OCI-LY3 (cell line): ENCODE measurements at regions not wholly inside any gene's neighbourhood (a gene's known extent, or its start where the extent isn't known, plus 50 kb on each side); places are given as distances from the start of the nearest gene placed in this dataset.

ENCODE experiments used
- H2AFZ ChIP-seq: fragments of 200-600, 300-600 bp; shearing (Covaris generic); 2 replicates; pipeline ENCODE4 v1.6.0; 2014; ENCODE audit warnings: antibody characterized with exemption, low read depth, low read length
- H3K27ac ChIP-seq: fragments of 200-600, 300-600 bp; sonication (generic); 2 replicates; pipeline ENCODE4 v1.5.1; 2014; ENCODE audit warnings: mild to moderate bottlenecking, low read length, moderate library complexity, mixed read lengths
- H3K27me3 ChIP-seq: fragments of 200-600, 300-600 bp; sonication (generic); 2 replicates; pipeline ENCODE4 v1.6.1; 2014; ENCODE audit warnings: low read depth, low read length, mixed read lengths
- H3K36me3 ChIP-seq: fragments of 200-600, 300-600 bp; sonication (generic); replicated peaks from 2 replicates; pipeline ENCODE3; 2014; ENCODE audit warnings: low read depth, low read length, mixed read lengths
- H3K4me1 ChIP-seq: fragments of 300-600, 200-600 bp; sonication (generic); 2 replicates; pipeline ENCODE4 v1.6.1; 2014; ENCODE audit warnings: low read length, mixed read lengths
- H3K4me2 ChIP-seq: fragments of 200-600, 300-600 bp; sonication (generic); 2 replicates; pipeline ENCODE4 v1.6.1; 2014; ENCODE audit warnings: low read length, mixed read lengths
- H3K4me3 ChIP-seq: fragments of 300-600, 200-600 bp; sonication (generic); 2 replicates; pipeline ENCODE4 v1.5.1; 2014; ENCODE audit warnings: antibody characterized with exemption, mild to moderate bottlenecking, low read length, moderate library complexity
- H3K79me2 ChIP-seq: fragments of 300-600, 200-600 bp; shearing (Covaris generic); 2 replicates; pipeline ENCODE4 v1.6.1; 2014; ENCODE audit warnings: mild to moderate bottlenecking, low read length, mixed read lengths
- H3K9ac ChIP-seq: fragments of 300-600, 200-600 bp; shearing (Covaris generic); 2 replicates; pipeline ENCODE4 v1.6.0; 2014; ENCODE audit warnings: mild to moderate bottlenecking, low read length, moderate library complexity
- H3K9me3 ChIP-seq: fragments of 200-600, 300-600 bp; shearing (Covaris generic); 2 replicates; pipeline ENCODE4 v1.6.1; 2014; ENCODE audit warnings: low read length, mixed read lengths; ENCODE audit not compliant: insufficient read depth
- H4K20me1 ChIP-seq: fragments of 200-600, 300-600 bp; sonication (generic); 2 replicates; pipeline ENCODE4 v1.6.1; 2016; ENCODE audit warnings: low read length, mixed read lengths; ENCODE audit not compliant: insufficient read depth
- EZH2phosphoT487 ChIP-seq: fragments of 200-600 bp; shearing (Covaris generic); IDR thresholded peaks from 2 replicates; pipeline ENCODE4 v1.6.1; 2018; ENCODE audit warnings: antibody characterized with exemption, mixed run types, low read depth
- TF ChIP-seq, protein P1 (sequence below): fragments of 200-600, 300-600 bp; sonication (generic); IDR thresholded peaks from 2 replicates; pipeline ENCODE4 v1.5.1; 2014; ENCODE audit warnings: antibody characterized with exemption, low read length, low read depth

GRCh38 chr20:60768216-60768615 lies 483.8 kb upstream of the CDH4 start:
- no peaks in the 10 kb centered on the region for H4K20me1 ChIP-seq
- no peak for TF ChIP-seq EZH2phosphoT487
- TF ChIP-seq, protein P1, sequence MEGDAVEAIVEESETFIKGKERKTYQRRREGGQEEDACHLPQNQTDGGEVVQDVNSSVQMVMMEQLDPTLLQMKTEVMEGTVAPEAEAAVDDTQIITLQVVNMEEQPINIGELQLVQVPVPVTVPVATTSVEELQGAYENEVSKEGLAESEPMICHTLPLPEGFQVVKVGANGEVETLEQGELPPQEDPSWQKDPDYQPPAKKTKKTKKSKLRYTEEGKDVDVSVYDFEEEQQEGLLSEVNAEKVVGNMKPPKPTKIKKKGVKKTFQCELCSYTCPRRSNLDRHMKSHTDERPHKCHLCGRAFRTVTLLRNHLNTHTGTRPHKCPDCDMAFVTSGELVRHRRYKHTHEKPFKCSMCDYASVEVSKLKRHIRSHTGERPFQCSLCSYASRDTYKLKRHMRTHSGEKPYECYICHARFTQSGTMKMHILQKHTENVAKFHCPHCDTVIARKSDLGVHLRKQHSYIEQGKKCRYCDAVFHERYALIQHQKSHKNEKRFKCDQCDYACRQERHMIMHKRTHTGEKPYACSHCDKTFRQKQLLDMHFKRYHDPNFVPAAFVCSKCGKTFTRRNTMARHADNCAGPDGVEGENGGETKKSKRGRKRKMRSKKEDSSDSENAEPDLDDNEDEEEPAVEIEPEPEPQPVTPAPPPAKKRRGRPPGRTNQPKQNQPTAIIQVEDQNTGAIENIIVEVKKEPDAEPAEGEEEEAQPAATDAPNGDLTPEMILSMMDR = no peak
- no peak overlapping the region for H2AFZ ChIP-seq
- H3K4me3 ChIP-seq = no peak overlapping the region
- H3K9ac ChIP-seq = no peak overlapping the region
- H3K4me1 ChIP-seq = no peaks in the 10 kb centered on the region
- H3K27ac ChIP-seq = no peak overlapping the region
- H3K27me3 ChIP-seq = peaks cover 23% of the 10 kb centered on the region; the same call in 1 of the 2 replicates
- H3K9me3 ChIP-seq = no peaks in the 10 kb centered on the region
- H3K4me2 ChIP-seq = no peak overlapping the region
- no peaks in the 10 kb centered on the region for H3K79me2 ChIP-seq
- no peaks in the 10 kb centered on the region for H3K36me3 ChIP-seq

- Histone ChIP-seq H3K4me3 (no peak overlapping the region), H4K20me1 (no peaks in the 10 kb centered on the region), H3K4me1 (no peaks in the 10 kb centered on the region), H3K27ac (no peak overlapping the region), H3K79me2 (no peaks in the 10 kb centered on the region), H3K27me3 (peaks cover 16% of the 10 kb centered on the region; the same call in 1 of the 2 replicates), H3K36me3 (no peaks in the 10 kb centered on the region), H2AFZ (no peak overlapping the region), H3K9ac (no peak overlapping the region), H3K4me2 (no peak overlapping the region), H3K9me3 (no peaks in the 10 kb centered on the region)
- TF ChIP-seq EZH2phosphoT487 = no peak
These were observed 471.6 kb upstream of the CDH4 start for GRCh38 chr20:60780388-60781025.

DNA sequence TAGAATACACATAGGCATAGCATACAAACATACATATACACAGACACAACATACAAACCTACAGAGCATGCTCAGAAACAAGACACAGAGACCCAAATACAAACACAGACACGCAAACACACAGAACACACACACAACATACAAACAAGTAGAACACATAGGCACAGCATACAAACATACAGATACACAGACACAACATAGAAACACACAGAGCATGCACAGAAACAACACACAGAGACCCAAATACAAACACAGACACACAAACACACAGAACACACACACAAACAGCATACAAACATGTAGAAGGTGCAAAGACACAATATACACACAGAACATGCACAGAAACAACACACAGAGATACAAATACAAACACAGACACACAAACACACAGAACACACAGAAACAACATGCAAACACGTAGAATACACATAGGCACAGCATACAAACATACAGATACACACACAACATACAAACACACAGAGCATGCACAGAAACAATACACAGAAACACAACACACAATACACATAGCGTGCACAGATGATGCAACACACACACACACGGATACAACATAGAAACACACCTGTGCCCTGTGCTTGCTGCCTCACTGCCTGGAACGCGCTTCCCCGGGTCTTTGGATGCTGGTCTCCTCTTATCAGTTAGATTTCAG lies 469.0 kb upstream of the CDH4 start:
- no peaks in the 10 kb centered on the region for H3K79me2 ChIP-seq
- peaks cover 16% of the 10 kb centered on the region for H3K27me3 ChIP-seq
- no peaks in the 10 kb centered on the region for H3K9me3 ChIP-seq
- H3K9ac ChIP-seq = no peak overlapping the region
- TF ChIP-seq, protein P1 = no peak
- H2AFZ ChIP-seq = no peak overlapping the region
- H3K36me3 ChIP-seq = no peaks in the 10 kb centered on the region
- no peak overlapping the region for H3K4me2 ChIP-seq
- no peaks in the 10 kb centered on the region for H3K4me1 ChIP-seq
- H4K20me1 ChIP-seq = no peaks in the 10 kb centered on the region
- H3K27ac ChIP-seq = no peak overlapping the region
- H3K4me3 ChIP-seq = no peak overlapping the region

- no peak overlapping the region for H3K9ac ChIP-seq
- H3K4me3 ChIP-seq = no peak overlapping the region
- no peaks in the 10 kb centered on the region for H3K36me3 ChIP-seq
- no peaks in the 10 kb centered on the region for H3K9me3 ChIP-seq
- H3K79me2 ChIP-seq = no peaks in the 10 kb centered on the region
- H4K20me1 ChIP-seq = no peaks in the 10 kb centered on the region
- H3K4me2 ChIP-seq = no peak overlapping the region
- H3K4me1 ChIP-seq = no peaks in the 10 kb centered on the region
- no peak overlapping the region for H2AFZ ChIP-seq
- TF ChIP-seq EZH2phosphoT487 = no peak
- TF ChIP-seq, protein P1 = no peak
- H3K27ac ChIP-seq = no peak overlapping the region
- H3K27me3 ChIP-seq = peaks cover 23% of the 10 kb centered on the region
These were observed 466.8 kb upstream of the CDH4 start for GRCh38 chr20:60785301-60785700.
